ENCODE measurements at regions not wholly inside any gene's neighbourhood (a gene's known extent, or its start where the extent isn't known, plus 50 kb on each side); places are given as distances from the start of the nearest gene placed in this dataset.

DNA sequence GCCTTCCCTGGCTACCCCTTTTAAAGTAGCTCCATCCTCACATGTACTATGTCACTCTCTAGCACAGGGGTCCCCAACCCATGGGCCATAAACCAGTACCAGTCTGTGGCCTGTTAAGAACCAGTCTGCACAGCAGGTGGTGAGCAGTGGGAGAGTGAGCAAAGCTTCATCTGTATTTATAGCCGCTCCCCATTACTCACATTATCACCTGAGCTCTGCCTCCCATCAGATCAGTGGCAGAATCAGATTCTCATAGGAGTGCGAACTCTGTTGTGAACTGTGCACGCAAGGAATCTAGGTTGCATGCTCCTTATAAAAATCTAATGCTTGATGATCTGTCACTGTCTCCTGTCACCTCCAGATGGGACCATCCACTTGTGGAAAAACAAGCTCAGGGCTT, 116.6 kb upstream of the FOXD3 start:
- TF ChIP-seq CTCF (IDR thresholded peaks at IDR 0.05 in 4 of 5, conservative IDR thresholded peaks at IDR 0.05 in 1 of 5) (no peak), POLR2A (IDR thresholded peaks at IDR 0.05) (no peak)

All from gastrocnemius medialis (tissue), 4 donors.